GM12873 (cell line): ENCODE measurements at regions not wholly inside any gene's neighbourhood (a gene's known extent, or its start where the extent isn't known, plus 50 kb on each side); places are given as distances from the start of the nearest gene placed in this dataset.

Source experiments
- CTCF ChIP-seq: IDR thresholded peaks from 2 replicates; pipeline ENCODE4 v1.5.1; 2012; ENCODE audit warnings: low read depth, mild to moderate bottlenecking, moderate library complexity, low read length, control low read depth; ENCODE audit not compliant: insufficient read depth; ENCODE audit errors: missing control alignments

- no peak for TF ChIP-seq CTCF
Measured at GRCh38 chr1:104459886-104460285, 710.2 kb downstream of the AMY1C start.

- no peak for TF ChIP-seq CTCF
Measured at GRCh38 chr1:104460880-104461279, 711.2 kb downstream of the AMY1C start.

GRCh38 chr1:104463126-104463697, 713.5 kb downstream of the AMY1C start:
- TF ChIP-seq CTCF = no peak

- TF ChIP-seq CTCF = no peak
Measured at GRCh38 chr1:104466068-104466467, 716.4 kb downstream of the AMY1C start.

- TF ChIP-seq CTCF = no peak
Measured at GRCh38 chr1:104467590-104467989, 717.9 kb downstream of the AMY1C start.

- TF ChIP-seq CTCF = no peak
Measured at GRCh38 chr1:104468282-104468681, 718.6 kb downstream of the AMY1C start.

- TF ChIP-seq CTCF = no peak
Measured at GRCh38 chr1:104476126-104476525, 726.4 kb downstream of the AMY1C start.
